K562 (cell line): ENCODE measurements at regions not wholly inside any gene's neighbourhood (a gene's known extent, or its start where the extent isn't known, plus 50 kb on each side); places are given as distances from the start of the nearest gene placed in this dataset.

ENCODE experiments used
- ATAC-seq: fragments of 200-7000 bp; cut with Tn5 transposase; 3 replicates; pipeline ENCODE4 v1.9.1; 2020; ENCODE audit warnings: moderate library complexity
- BruUV-seq: library from RNA; stranded (reverse); fragments of 400-500 nt; replicated peaks from 2 replicates; lab custom pipeline; 2021; lab: Mats Ljungman, UMichigan
- CTCF ChIA-PET: fragments of 300-600 bp; formaldehyde crosslinking; extraction: SDS; loops from one replicate; lab custom pipeline; 2021; ENCODE audit warnings: low intra/inter-chr PET ratio; lab: Yijun Ruan, JAX
- POLR2A ChIA-PET: fragments of 300-600, 350-650 bp; sonication (Branson Sonifier 250); formaldehyde crosslinking; extraction: SDS; loops from one replicate; lab custom pipeline; 2021; ENCODE audit warnings: antibody characterized with exemption, inconsistent platforms; lab: Yijun Ruan, JAX
- DNase-seq, 4 experiments: peaks; one replicate each; pipeline versions ENCODE4 v3.0.0 to v3.0.0-alpha.2; 2011 to 2018; ENCODE audit warnings: low spot score in 3 of 4, mixed read lengths in 3 of 4; ENCODE audit errors: extremely low read depth in 1 of 4
- FAIRE-seq: peaks from 2 replicates; lab custom pipeline; 2011; peaks lifted over from hg19 to GRCh38; lab: Jason Lieb, UNC
- H2AFZ ChIP-seq: 2 replicates; pipeline ENCODE4 v1.6.0; 2011; ENCODE audit warnings: low read depth, low read length, control low read depth, inconsistent platforms
- H3K27ac ChIP-seq: fragments of 200-600 bp; 3 replicates; pipeline ENCODE4 v1.8.0; 2011; ENCODE audit warnings: low read depth, mild to moderate bottlenecking, control low read depth, inconsistent platforms, low read length, moderate library complexity, mixed read lengths; ENCODE audit errors: extremely low read depth
- H3K27me3 ChIP-seq, 2 experiments: fragments of 300-600 bp in 1 of 2; 2 replicates in 1 of 2; 3 replicates in 1 of 2; pipeline versions ENCODE4 v1.6.0 to v1.8.0; 2011; ENCODE audit warnings: inconsistent platforms in 2 of 2, low read length in 2 of 2, mild to moderate bottlenecking in 1 of 2, mixed read lengths in 1 of 2, moderate library complexity in 1 of 2; ENCODE audit not compliant: control insufficient read depth in 2 of 2, insufficient read depth in 2 of 2
- H3K36me3 ChIP-seq: fragments of 300-600 bp; 3 replicates; pipeline ENCODE4 v1.8.0; 2011; ENCODE audit warnings: mild to moderate bottlenecking, low read length, inconsistent platforms; ENCODE audit not compliant: control insufficient read depth, insufficient read depth
- H3K4me1 ChIP-seq, 2 experiments: fragments of 200-600 bp in 1 of 2; replicated peaks in 1 of 2; 2 replicates in 1 of 2; 3 replicates in 1 of 2; pipeline versions ENCODE4 v1.5.1 to v1.8.0; 2011; ENCODE audit warnings: inconsistent platforms in 2 of 2, low read length in 2 of 2, mild to moderate bottlenecking in 1 of 2, mixed read lengths in 1 of 2, moderate library complexity in 1 of 2; ENCODE audit not compliant: control insufficient read depth in 2 of 2, insufficient read depth in 2 of 2
- H3K4me2 ChIP-seq: 2 replicates; pipeline ENCODE4 v1.6.1; 2011; ENCODE audit warnings: low read length, control low read depth, inconsistent platforms, mixed read lengths; ENCODE audit not compliant: insufficient read depth
- H3K4me3 ChIP-seq: fragments of 200-600 bp; sonication (generic), shearing (Covaris generic); 2 replicates; pipeline ENCODE4 v1.5.1; 2016; ENCODE audit warnings: control low read depth, inconsistent platforms
- H3K79me2 ChIP-seq: fragments of 200-600 bp; 3 replicates; pipeline ENCODE4 v1.8.0; 2011; ENCODE audit warnings: low read length, inconsistent platforms; ENCODE audit not compliant: control insufficient read depth, insufficient read depth
- H3K9ac ChIP-seq, 2 experiments: 2 replicates each; pipeline versions ENCODE4 v1.6.0 to v1.6.1; 2011; ENCODE audit warnings: low read depth in 2 of 2, low read length in 2 of 2, control low read depth in 1 of 2, inconsistent platforms in 1 of 2, mild to moderate bottlenecking in 1 of 2, mixed read lengths in 1 of 2; ENCODE audit not compliant: insufficient read depth in 1 of 2
- H3K9me1 ChIP-seq: one replicate; pipeline ENCODE4 v1.6.0; 2011; ENCODE audit warnings: inconsistent platforms, mild to moderate bottlenecking, low read length, moderate library complexity; ENCODE audit not compliant: control insufficient read depth, insufficient read depth
- H3K9me3 ChIP-seq: replicated peaks from 2 replicates; pipeline ENCODE4 v1.5.1; 2011; ENCODE audit warnings: low read depth, low read length, inconsistent platforms; ENCODE audit not compliant: control insufficient read depth, insufficient read depth
- H4K20me1 ChIP-seq: replicated peaks from 2 replicates; pipeline ENCODE4 v1.6.1; 2011; ENCODE audit warnings: low read length, inconsistent platforms, mixed read lengths; ENCODE audit not compliant: control insufficient read depth, insufficient read depth
- ARID2 ChIP-seq: fragments of 450-650 bp; IDR thresholded peaks from 2 replicates; pipeline ENCODE4 v1.6.1; 2017; ENCODE audit warnings: antibody characterized with exemption, mild to moderate bottlenecking
- ATF4 ChIP-seq: fragments of 450-650 bp; formaldehyde crosslinking; IDR thresholded peaks from 2 replicates; pipeline ENCODE4 v1.4.0; 2022; ENCODE audit warnings: mild to moderate bottlenecking, moderate library complexity
- BCLAF1 ChIP-seq, 2 experiments: fragments of 450-650 bp in 1 of 2; IDR thresholded peaks; 2 replicates each; pipeline ENCODE4 v1.6.1; 2011 to 2017; ENCODE audit warnings: low read depth in 2 of 2, antibody characterized with exemption in 1 of 2, borderline replicate concordance in 1 of 2, low read length in 1 of 2, mild to moderate bottlenecking in 1 of 2, mixed read lengths in 1 of 2; ENCODE audit not compliant: control insufficient read depth in 1 of 2
- CCNT2 ChIP-seq: IDR thresholded peaks from 2 replicates; pipeline ENCODE4 v1.6.1; 2011; ENCODE audit warnings: borderline replicate concordance, low read depth, mild to moderate bottlenecking, moderate library complexity, mixed read lengths, low read length; ENCODE audit not compliant: insufficient read length; ENCODE audit errors: extremely low read depth
- CHD1 ChIP-seq: fragments of 200-600 bp; sonication (generic); IDR thresholded peaks from one replicate; pipeline ENCODE4 v1.6.1; 2012; ENCODE audit warnings: mild to moderate bottlenecking, moderate library complexity, low read length, inconsistent platforms
- GATA2 ChIP-seq: sonication (generic); formaldehyde crosslinking; IDR thresholded peaks from 2 replicates; pipeline ENCODE4 v1.4.0; 2020; ENCODE audit warnings: mild to moderate bottlenecking, missing genetic modification reagents
- GMEB1 ChIP-seq: fragments of 250-450 bp; sonication (Bioruptor Pico); IDR thresholded peaks from 2 replicates; pipeline ENCODE4 v1.4.0; 2020; ENCODE audit warnings: mild to moderate bottlenecking
- MEF2A ChIP-seq: IDR thresholded peaks from 2 replicates; pipeline ENCODE4 v1.6.1; 2011; ENCODE audit warnings: low read depth, mild to moderate bottlenecking, low read length, moderate library complexity; ENCODE audit not compliant: control insufficient read depth
- MEIS2 ChIP-seq: fragments of 450-650 bp; IDR thresholded peaks from 2 replicates; pipeline ENCODE4 v1.6.1; 2014; ENCODE audit warnings: mild to moderate bottlenecking; ENCODE audit not compliant: partially characterized antibody
- NR0B1 ChIP-seq: fragments of 450-650 bp; IDR thresholded peaks from one replicate; pipeline ENCODE4 v1.6.1; 2018; ENCODE audit warnings: mild to moderate bottlenecking, moderate library complexity; ENCODE audit not compliant: partially characterized antibody
- OTX1 ChIP-seq: fragments of 450-650 bp; formaldehyde crosslinking; IDR thresholded peaks from 2 replicates; pipeline ENCODE4 v1.4.0; 2022; ENCODE audit warnings: mild to moderate bottlenecking
- ZNF668 ChIP-seq: fragments of 250-450 bp; sonication (Bioruptor Pico); IDR thresholded peaks from 2 replicates; pipeline ENCODE4 v1.8.0; 2022; ENCODE audit warnings: mild to moderate bottlenecking, inconsistent platforms
- ZNF764 ChIP-seq: fragments of 250-450 bp; sonication (Bioruptor Pico); IDR thresholded peaks from 2 replicates; pipeline ENCODE4 v1.4.0; 2020; ENCODE audit warnings: low read depth, mild to moderate bottlenecking, moderate library complexity
- WGBS: fragments of 100-300 bp; shearing (Covaris generic); methylation state at CpG from one replicate; pipeline ENCODE4 v1.1.6; 2016; ENCODE audit warnings: low coverage, mixed read lengths; ENCODE audit not compliant: insufficient coverage; ENCODE audit errors: missing lambda C conversion rate; 5-methylcytosine and 5-hydroxymethylcytosine counted together
- in situ Hi-C: fragments of 300-500 bp; cut with MboI; formaldehyde crosslinking; loops from 4 replicates; pipeline ENCODE4 v1.15.0; 2018; ENCODE audit warnings: inconsistent platforms, mixed read lengths
- intact Hi-C: fragments of 100-400 bp; cut with micrococcal nuclease; formaldehyde crosslinking; loops from 2 replicates; pipeline ENCODE4 v1.14.2; 2022

GRCh38 chr3:10628891-10629670, 123.7 kb upstream of the ATP2B2 start (continued):
- TF ChIP-seq OTX1 (CRISPR knock-in tag) (no peak), CCNT2 (no peak), ARID2 (no peak), GATA2 (no peak)

GRCh38 chr3:10629671-10630040, 124.3 kb upstream of the ATP2B2 start:
- ChIA-PET POLR2A (interaction anchor here (0.6 kb wide), 1 partner anchor 126 kb away, joined by 3 read pairs; no protein-coding TSS in a partner anchor), CTCF (no interaction called here)
- Histone ChIP-seq H3K9me1 (no peaks in the 10 kb centered on the region), H3K9ac (no peak overlapping the region; a peak in 1 of 4 replicates), H3K36me3 (no peaks in the 10 kb centered on the region), H3K4me3 (no peak overlapping the region), H3K79me2 (no peaks in the 10 kb centered on the region), H4K20me1 (no peaks in the 10 kb centered on the region; the same call in none of the 2 replicates), H3K9me3 (no peaks in the 10 kb centered on the region), H3K27ac (no peak overlapping the region), H3K27me3 (peaks cover 9 to 43% of the 10 kb centered on the region in 2 experiments; a peak in 4 of 5 replicates), H3K4me1 (no peaks in the 10 kb centered on the region), H2AFZ (no peak overlapping the region), H3K4me2 (no peak overlapping the region)
- under 1% methylated on average over 7 of the region's 7 CpGs for WGBS
- in situ Hi-C loops: no loop called here
- BruUV-seq: no TSS peak
- intact Hi-C loops: no loop called here
- ATAC-seq: no peak
- DNase-seq: no peak
- FAIRE-seq: no peak
- no peak for TF ChIP-seq GMEB1 (CRISPR knock-in tag)
- no peak for TF ChIP-seq CHD1
- TF ChIP-seq BCLAF1 (IDR thresholded peaks at IDR 0.05; ENCODE audit: borderline replicate concordance in 1 of 2, control insufficient read depth in 1 of 2, low read depth in 2 of 2, low read length in 1 of 2): no peak
- TF ChIP-seq ATF4 (CRISPR knock-in tag): no peak
- no peak for TF ChIP-seq MEIS2
- no peak for TF ChIP-seq ZNF668 (CRISPR knock-in tag)
- TF ChIP-seq NR0B1: no peak
- TF ChIP-seq MEF2A: no peak
- no peak for TF ChIP-seq ZNF764
